ENCODE measurements at regions not wholly inside any gene's neighbourhood (a gene's known extent, or its start where the extent isn't known, plus 50 kb on each side); places are given as distances from the start of the nearest gene placed in this dataset.

- no peaks in the 10 kb centered on the region for H3K27me3 Mint-ChIP-seq (ENCODE audit: insufficient read depth, unreplicated experiment)
- TF ChIP-seq CTCF (IDR thresholded peaks at IDR 0.05; ENCODE audit: insufficient read depth in 1 of 2, low read depth in 1 of 2, low read length in 1 of 2, severe bottlenecking in 1 of 2, unreplicated experiment in 1 of 2) = no peak
- no peak overlapping the region for H3K4me3 Mint-ChIP-seq (ENCODE audit: unreplicated experiment)
- intact Hi-C loops (cut with micrococcal nuclease; ENCODE audit: unreplicated experiment) = loop anchor here (1.0 kb wide), 1 partner anchor 34 kb away; no protein-coding TSS in a partner anchor
- Histone ChIP-seq H3K27me3 (replicated peaks; ENCODE audit: control insufficient read depth, insufficient read depth, low read length) (no peaks in the 10 kb centered on the region), H3K36me3 (ENCODE audit: control insufficient read depth, insufficient read depth, low read length) (no peaks in the 10 kb centered on the region; the same call in 1 of the 2 replicates), H3K4me3 (ENCODE audit: low read depth, low read length) (no peak overlapping the region), H3K4me1 (peaks cover 5% of the 10 kb centered on the region; the same call in 1 of the 2 replicates), H3K9me3 (no peaks in the 10 kb centered on the region)
- ChIA-PET CTCF (no interaction called here), POLR2A (no interaction called here)
- no peaks in the 10 kb centered on the region for H3K4me1 Mint-ChIP-seq (ENCODE audit: low read depth, unreplicated experiment)
- H3K9me3 Mint-ChIP-seq (ENCODE audit: unreplicated experiment) = no peaks in the 10 kb centered on the region
- H3K27ac Mint-ChIP-seq (ENCODE audit: unreplicated experiment) = no peak overlapping the region
- BruUV-seq (replicated peaks) = no TSS peak
- DNase-seq = no peak
- no peaks in the 10 kb centered on the region for H3K36me3 Mint-ChIP-seq (ENCODE audit: insufficient read depth, unreplicated experiment)
Measured at GRCh38 chr1:245096311-245097066, 58.3 kb upstream of the KIF26B start.

GRCh38 chr1:245095903-245096302 lies 58.9 kb upstream of the KIF26B start:
- intact Hi-C loops (cut with micrococcal nuclease; ENCODE audit: unreplicated experiment) = loop anchor here (1.0 kb wide), 1 partner anchor 34 kb away; no protein-coding TSS in a partner anchor
- H3K27me3 Mint-ChIP-seq (ENCODE audit: insufficient read depth, unreplicated experiment) = no peaks in the 10 kb centered on the region
- Histone ChIP-seq H3K27me3 (replicated peaks; ENCODE audit: control insufficient read depth, insufficient read depth, low read length) (no peaks in the 10 kb centered on the region), H3K4me3 (ENCODE audit: low read depth, low read length) (no peak overlapping the region), H3K36me3 (ENCODE audit: control insufficient read depth, insufficient read depth, low read length) (no peaks in the 10 kb centered on the region; the same call in 1 of the 2 replicates), H3K9me3 (no peaks in the 10 kb centered on the region), H3K4me1 (peaks cover 5% of the 10 kb centered on the region)
- no peaks in the 10 kb centered on the region for H3K36me3 Mint-ChIP-seq (ENCODE audit: insufficient read depth, unreplicated experiment)
- ChIA-PET CTCF (interaction anchor here (0.6 kb wide), 1 partner anchor 10 kb away, joined by 5 read pairs; no protein-coding TSS in a partner anchor), POLR2A (no interaction called here)
- H3K4me3 Mint-ChIP-seq (ENCODE audit: unreplicated experiment) = no peak overlapping the region
- TF ChIP-seq CTCF (IDR thresholded peaks at IDR 0.05; ENCODE audit: insufficient read depth in 1 of 2, low read depth in 1 of 2, low read length in 1 of 2, severe bottlenecking in 1 of 2, unreplicated experiment in 1 of 2) = no peak
- H3K4me1 Mint-ChIP-seq (ENCODE audit: low read depth, unreplicated experiment) = no peaks in the 10 kb centered on the region
- H3K9me3 Mint-ChIP-seq (ENCODE audit: unreplicated experiment) = no peaks in the 10 kb centered on the region
- no peak for DNase-seq
- H3K27ac Mint-ChIP-seq (ENCODE audit: unreplicated experiment) = no peak overlapping the region
- no TSS peak for BruUV-seq (replicated peaks)

- intact Hi-C loops (cut with micrococcal nuclease; ENCODE audit: unreplicated experiment) = no loop called here
- no peaks in the 10 kb centered on the region for H3K9me3 ChIP-seq
- no TSS peak for BruUV-seq (replicated peaks)
- TF ChIP-seq CTCF (IDR thresholded peaks at IDR 0.05; ENCODE audit: insufficient read depth in 1 of 2, low read depth in 1 of 2, low read length in 1 of 2, severe bottlenecking in 1 of 2, unreplicated experiment in 1 of 2) = no peak
- H3K4me3 Mint-ChIP-seq (ENCODE audit: unreplicated experiment) = no peak overlapping the region
- H3K27me3 Mint-ChIP-seq (ENCODE audit: insufficient read depth, unreplicated experiment) = no peaks in the 10 kb centered on the region
- ChIA-PET POLR2A (no interaction called here), CTCF (no interaction called here)
- H3K27me3 ChIP-seq (replicated peaks; ENCODE audit: control insufficient read depth, insufficient read depth, low read length) = no peaks in the 10 kb centered on the region
- H3K36me3 ChIP-seq (ENCODE audit: control insufficient read depth, insufficient read depth, low read length) = no peaks in the 10 kb centered on the region; the same call in 1 of the 2 replicates
- H3K4me1 ChIP-seq = peaks cover 5% of the 10 kb centered on the region
- no peak overlapping the region for H3K4me3 ChIP-seq (ENCODE audit: low read depth, low read length)
- H3K27ac Mint-ChIP-seq (ENCODE audit: unreplicated experiment) = no peak overlapping the region
- H3K9me3 Mint-ChIP-seq (ENCODE audit: unreplicated experiment) = no peaks in the 10 kb centered on the region
- H3K36me3 Mint-ChIP-seq (ENCODE audit: insufficient read depth, unreplicated experiment) = no peaks in the 10 kb centered on the region
- no peaks in the 10 kb centered on the region for H3K4me1 Mint-ChIP-seq (ENCODE audit: low read depth, unreplicated experiment)
- no peak for DNase-seq
Measured at GRCh38 chr1:245094954-245095353, 59.8 kb upstream of the KIF26B start.
